ENCODE measurements at regions not wholly inside any gene's neighbourhood (a gene's known extent, or its start where the extent isn't known, plus 50 kb on each side); places are given as distances from the start of the nearest gene placed in this dataset.

DNA sequence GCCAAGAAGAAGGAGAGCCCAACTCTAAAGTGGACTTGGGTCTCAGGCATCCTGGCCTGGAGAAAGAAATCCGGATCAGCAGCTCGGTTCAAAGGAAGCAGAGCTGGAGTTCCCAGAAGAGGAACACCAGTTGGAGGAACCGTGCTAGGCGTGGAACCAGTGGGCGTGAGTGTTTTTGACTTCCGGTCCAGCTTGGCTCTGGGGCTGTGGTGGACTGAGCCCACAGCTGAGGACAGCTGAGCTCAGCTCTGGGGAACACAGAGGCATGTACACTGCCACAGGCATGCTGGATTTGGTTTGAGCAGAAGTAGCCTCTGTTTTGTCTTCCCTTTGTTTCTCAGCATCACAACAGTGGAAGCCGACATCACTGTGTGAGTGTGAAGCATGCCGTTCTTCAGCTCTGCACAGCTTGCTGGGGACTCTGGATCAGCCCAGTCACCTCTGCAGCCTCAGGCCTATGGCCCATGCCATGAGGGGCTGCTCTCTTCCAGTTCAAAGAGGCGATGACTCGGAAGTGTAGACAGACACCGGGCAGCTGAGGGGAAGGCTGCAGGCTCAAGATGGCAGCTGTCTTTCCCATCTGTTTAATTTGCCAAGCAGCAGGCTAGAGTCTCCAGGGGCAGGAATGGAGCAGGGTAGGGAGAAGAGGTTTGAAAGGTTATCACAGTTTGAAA lies 185.8 kb upstream of the UBE3A start:
- ATAC-seq: no peak
- Mint-ChIP-seq H3K27ac (no peak overlapping the region), H3K27me3 (ENCODE audit: low read depth) (peaks cover 3% of the 10 kb centered on the region), H3K9me3 (ENCODE audit: insufficient read depth) (peaks cover 5% of the 10 kb centered on the region), H3K4me3 (no peak overlapping the region), H3K36me3 (ENCODE audit: low read depth) (no peaks in the 10 kb centered on the region), H3K4me1 (ENCODE audit: low read depth) (no peaks in the 10 kb centered on the region)
- POLR2A ChIA-PET: no interaction called here
- no peak for DNase-seq
- CTCF ChIA-PET: no interaction called here

DNA sequence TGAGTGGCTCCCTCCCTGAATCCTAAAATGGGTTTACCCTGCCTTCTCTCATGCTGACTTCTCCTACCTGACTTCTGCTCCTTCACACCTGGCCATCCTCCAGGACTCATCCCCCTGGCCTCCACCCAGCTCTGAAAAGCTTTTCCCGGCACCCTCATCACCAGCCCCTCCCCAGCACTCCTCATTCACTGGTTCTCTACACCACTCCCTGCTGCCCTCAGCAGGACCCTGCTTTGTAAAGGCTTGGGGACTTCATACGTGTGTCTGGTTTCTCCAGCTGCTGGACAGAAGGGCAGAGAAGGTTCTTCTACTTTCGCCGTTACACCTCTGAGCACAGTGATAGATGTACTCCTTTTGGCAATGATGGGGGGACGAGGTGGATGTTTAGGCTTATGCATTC lies 184.9 kb upstream of the UBE3A start:
- no peak overlapping the region for H3K27ac Mint-ChIP-seq
- POLR2A ChIA-PET: no interaction called here
- peaks cover 3% of the 10 kb centered on the region for H3K9me3 Mint-ChIP-seq (ENCODE audit: insufficient read depth)
- H3K27me3 Mint-ChIP-seq (ENCODE audit: low read depth): no peaks in the 10 kb centered on the region
- DNase-seq (no peak), ATAC-seq (no peak)
- H3K36me3 Mint-ChIP-seq (ENCODE audit: low read depth): no peaks in the 10 kb centered on the region
- CTCF ChIA-PET: no interaction called here
- H3K4me1 Mint-ChIP-seq (ENCODE audit: low read depth): no peaks in the 10 kb centered on the region
- no peak overlapping the region for H3K4me3 Mint-ChIP-seq

DNA sequence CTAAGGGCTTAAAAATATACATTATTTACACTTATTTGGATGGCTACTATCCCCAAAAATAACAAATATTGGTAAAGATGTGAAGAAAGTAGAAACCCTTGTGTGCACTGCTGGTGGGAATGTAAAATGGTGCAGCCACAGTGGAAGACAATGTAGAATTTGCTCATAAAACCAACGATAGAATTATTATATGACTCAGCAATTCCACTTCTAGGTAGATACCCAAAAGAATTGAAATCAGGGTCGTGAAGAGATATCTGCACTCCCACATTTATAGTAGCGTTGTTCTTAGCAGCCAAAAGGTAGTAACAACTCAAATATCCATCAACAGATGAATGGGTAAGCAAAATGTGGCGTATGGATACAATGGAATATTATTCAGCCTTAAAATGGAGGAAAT lies 181.6 kb upstream of the UBE3A start:
- no peak overlapping the region for H3K4me3 Mint-ChIP-seq
- H3K4me1 Mint-ChIP-seq (ENCODE audit: low read depth): no peaks in the 10 kb centered on the region
- POLR2A ChIA-PET: no interaction called here

DNA sequence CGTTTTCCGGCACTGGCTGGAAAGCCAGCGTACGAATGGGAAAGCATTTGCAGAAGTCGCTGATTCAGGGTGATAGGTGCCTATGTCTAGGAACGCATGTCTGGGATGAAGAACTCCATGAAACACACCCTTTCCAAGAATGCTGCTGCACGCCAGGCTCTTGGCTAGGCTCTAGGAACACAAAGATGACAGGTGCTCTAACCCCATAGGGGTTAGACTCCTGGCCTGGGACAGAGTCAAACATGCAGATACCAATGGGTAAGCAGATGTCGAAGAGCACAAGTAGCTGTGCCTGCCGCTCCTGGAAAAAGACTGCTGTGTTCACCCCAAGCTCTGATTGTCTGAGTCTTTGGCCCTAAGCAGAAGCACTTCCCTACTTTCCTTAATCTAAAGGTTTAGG lies 180.9 kb upstream of the UBE3A start:
- DNase-seq: no peak
- no peak overlapping the region for H3K27ac Mint-ChIP-seq
- H3K4me3 Mint-ChIP-seq: no peak overlapping the region
- ATAC-seq: no peak
- peaks cover 3% of the 10 kb centered on the region for H3K9me3 Mint-ChIP-seq (ENCODE audit: insufficient read depth)
- CTCF ChIA-PET: no interaction called here
- H3K36me3 Mint-ChIP-seq (ENCODE audit: low read depth): no peaks in the 10 kb centered on the region
- POLR2A ChIA-PET: no interaction called here
- H3K27me3 Mint-ChIP-seq (ENCODE audit: low read depth): no peaks in the 10 kb centered on the region
- H3K4me1 Mint-ChIP-seq (ENCODE audit: low read depth): no peaks in the 10 kb centered on the region

More for the DNA sequence above, 181.6 kb upstream of the UBE3A start:
- peaks cover 3% of the 10 kb centered on the region for H3K9me3 Mint-ChIP-seq (ENCODE audit: insufficient read depth)
- no peaks in the 10 kb centered on the region for H3K27me3 Mint-ChIP-seq (ENCODE audit: low read depth)
- DNase-seq: no peak
- CTCF ChIA-PET: no interaction called here
- no peaks in the 10 kb centered on the region for H3K36me3 Mint-ChIP-seq (ENCODE audit: low read depth)
- no peak for ATAC-seq
- no peak overlapping the region for H3K27ac Mint-ChIP-seq

DNA sequence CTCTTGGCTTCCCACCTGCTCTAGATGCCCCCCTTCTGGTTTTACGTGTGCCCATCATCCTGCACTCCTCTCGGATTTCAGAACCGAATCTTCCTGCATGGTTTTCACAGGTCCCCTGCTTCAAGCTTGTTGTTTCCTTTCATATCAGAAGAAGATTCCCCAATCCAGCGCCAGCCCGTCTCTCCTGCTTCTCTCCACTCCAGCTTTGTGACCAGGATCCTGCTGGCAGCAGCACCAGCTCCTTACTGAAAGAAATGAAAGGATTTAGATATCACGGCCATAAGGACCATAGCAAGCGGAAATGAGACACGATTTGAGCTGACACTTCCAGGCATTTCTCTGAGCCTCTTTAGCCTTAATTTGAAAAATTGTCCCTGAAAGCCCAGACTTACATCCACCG lies 180.3 kb upstream of the UBE3A start:
- no peaks in the 10 kb centered on the region for H3K4me1 Mint-ChIP-seq (ENCODE audit: low read depth)
- DNase-seq (no peak), ATAC-seq (no peak)
- no peaks in the 10 kb centered on the region for H3K27me3 Mint-ChIP-seq (ENCODE audit: low read depth)
- POLR2A ChIA-PET: no interaction called here
- no peak overlapping the region for H3K4me3 Mint-ChIP-seq
- no peak overlapping the region for H3K27ac Mint-ChIP-seq
- no peaks in the 10 kb centered on the region for H3K36me3 Mint-ChIP-seq (ENCODE audit: low read depth)
- CTCF ChIA-PET: no interaction called here
- H3K9me3 Mint-ChIP-seq (ENCODE audit: insufficient read depth): peaks cover 3% of the 10 kb centered on the region

DNA sequence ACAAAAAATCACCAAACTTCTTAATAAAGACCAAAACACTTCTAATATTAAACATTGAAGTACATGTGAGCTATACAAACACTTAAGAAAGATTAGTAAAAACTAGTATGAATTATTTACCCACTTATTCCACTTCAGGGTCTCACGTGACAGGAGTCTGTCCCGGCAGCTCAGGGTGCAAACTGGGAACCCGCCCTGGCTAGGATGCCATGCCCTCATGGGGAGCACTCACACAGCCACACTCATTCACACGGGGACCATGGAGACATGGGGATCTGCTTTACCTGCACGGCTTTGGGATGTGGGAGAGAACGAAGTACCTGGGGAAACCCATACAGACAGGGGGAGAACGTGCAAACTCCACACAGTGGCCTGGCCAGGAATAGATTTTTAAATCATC lies 179.3 kb upstream of the UBE3A start:
- Mint-ChIP-seq H3K27ac (no peak overlapping the region), H3K9me3 (ENCODE audit: insufficient read depth) (peaks cover 3% of the 10 kb centered on the region), H3K4me3 (no peak overlapping the region), H3K36me3 (ENCODE audit: low read depth) (no peaks in the 10 kb centered on the region), H3K27me3 (ENCODE audit: low read depth) (no peaks in the 10 kb centered on the region), H3K4me1 (ENCODE audit: low read depth) (no peaks in the 10 kb centered on the region)
- CTCF ChIA-PET: no interaction called here
- DNase-seq (no peak), ATAC-seq (no peak)
- POLR2A ChIA-PET: no interaction called here

DNA sequence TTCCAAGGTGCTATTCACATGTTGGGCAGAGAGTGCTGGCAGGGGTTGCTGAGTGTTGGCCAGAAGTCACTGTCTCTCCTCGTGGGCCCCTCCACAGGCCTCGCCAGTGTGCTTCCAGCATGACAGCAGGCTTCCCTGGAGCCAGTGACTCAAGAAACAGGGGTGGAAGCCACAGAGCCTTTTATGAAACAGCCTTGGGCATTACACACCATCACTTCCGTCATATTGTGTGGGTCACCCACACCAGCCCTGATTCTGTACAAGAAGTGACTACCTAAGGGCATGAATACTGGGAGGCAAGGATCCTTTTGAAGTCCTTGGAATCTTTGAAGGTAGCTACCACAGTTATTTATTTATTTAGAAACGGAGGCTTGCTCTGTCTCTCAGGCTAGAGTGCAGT lies 177.6 kb upstream of the UBE3A start:
- DNase-seq: no peak
- CTCF ChIA-PET: no interaction called here
- Mint-ChIP-seq H3K36me3 (ENCODE audit: low read depth) (no peaks in the 10 kb centered on the region), H3K9me3 (ENCODE audit: insufficient read depth) (peaks cover 3% of the 10 kb centered on the region), H3K27me3 (ENCODE audit: low read depth) (no peaks in the 10 kb centered on the region), H3K27ac (no peak overlapping the region), H3K4me3 (no peak overlapping the region), H3K4me1 (ENCODE audit: low read depth) (no peaks in the 10 kb centered on the region)
- POLR2A ChIA-PET: no interaction called here
- ATAC-seq: no peak

DNA sequence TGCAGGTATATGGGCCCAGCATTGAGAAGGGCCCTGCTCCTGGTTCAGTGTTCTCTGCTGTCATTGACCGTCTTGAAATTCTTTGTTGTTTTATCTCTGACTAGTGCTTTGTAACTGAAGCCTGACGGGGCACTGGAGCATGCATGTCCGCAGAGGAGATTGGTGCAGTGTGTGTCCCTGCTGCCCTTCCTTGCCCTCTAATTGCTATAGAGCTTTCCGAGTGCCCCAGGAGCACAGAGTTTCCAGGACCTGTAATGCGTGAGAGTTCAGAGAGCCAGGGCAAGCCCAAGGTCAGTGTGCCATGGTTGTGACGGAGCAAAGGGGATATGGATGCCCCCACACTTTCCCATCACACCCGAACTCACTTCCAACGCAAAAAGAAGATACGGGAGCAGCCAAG lies 174.3 kb upstream of the UBE3A start:
- no peak for ATAC-seq
- Mint-ChIP-seq H3K27me3 (ENCODE audit: low read depth) (no peaks in the 10 kb centered on the region), H3K9me3 (ENCODE audit: insufficient read depth) (no peaks in the 10 kb centered on the region), H3K36me3 (ENCODE audit: low read depth) (no peaks in the 10 kb centered on the region), H3K4me1 (ENCODE audit: low read depth) (no peaks in the 10 kb centered on the region), H3K4me3 (no peak overlapping the region), H3K27ac (no peak overlapping the region)
- POLR2A ChIA-PET: no interaction called here
- DNase-seq: no peak
- CTCF ChIA-PET: no interaction called here

DNA sequence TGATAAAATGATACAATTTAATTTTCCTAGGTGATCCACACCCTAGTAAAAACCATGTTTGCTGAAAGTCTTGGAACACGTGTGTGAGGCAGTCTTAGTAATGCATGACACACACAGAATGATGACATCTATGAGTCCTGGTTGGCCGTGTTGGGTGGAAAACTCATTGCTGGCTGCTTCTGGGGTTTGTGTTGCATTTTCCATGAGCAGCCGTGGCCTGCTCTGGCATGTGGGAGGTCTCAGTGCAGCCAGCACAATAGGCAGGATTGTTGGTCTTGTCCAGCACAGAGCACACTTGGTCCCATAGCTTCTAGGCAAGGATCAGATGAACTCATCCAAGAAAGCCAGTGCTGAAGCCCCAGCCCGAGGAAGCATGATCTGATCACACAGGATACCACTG lies 172.8 kb upstream of the UBE3A start:
- H3K27me3 Mint-ChIP-seq (ENCODE audit: low read depth): no peaks in the 10 kb centered on the region
- H3K27ac Mint-ChIP-seq: no peak overlapping the region
- DNase-seq (no peak), ATAC-seq (no peak)
- ChIA-PET POLR2A (no interaction called here), CTCF (no interaction called here)
- H3K4me1 Mint-ChIP-seq (ENCODE audit: low read depth): no peaks in the 10 kb centered on the region
- H3K36me3 Mint-ChIP-seq (ENCODE audit: low read depth): no peaks in the 10 kb centered on the region
- H3K4me3 Mint-ChIP-seq: no peak overlapping the region
- no peaks in the 10 kb centered on the region for H3K9me3 Mint-ChIP-seq (ENCODE audit: insufficient read depth)

DNA sequence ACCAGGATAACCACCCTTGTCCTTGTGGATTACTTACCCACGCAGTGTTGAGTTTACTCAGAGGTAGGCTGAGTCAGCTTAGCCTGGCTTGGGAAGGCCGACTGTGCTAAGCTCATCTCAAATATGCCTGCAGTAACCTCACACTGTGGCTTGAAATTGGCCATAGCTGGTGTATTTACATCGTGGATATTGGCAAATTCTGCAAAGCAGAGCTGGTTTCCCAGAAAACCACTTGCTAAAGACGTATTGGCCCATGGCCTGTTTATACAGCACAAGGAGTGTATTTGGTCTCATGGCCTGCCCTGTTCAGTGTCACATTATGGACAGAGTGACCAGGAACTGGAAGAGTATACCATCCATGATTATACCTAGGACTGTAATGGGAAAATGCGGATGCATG lies 170.5 kb upstream of the UBE3A start:
- Mint-ChIP-seq H3K36me3 (ENCODE audit: low read depth) (no peaks in the 10 kb centered on the region), H3K27ac (no peak overlapping the region), H3K9me3 (ENCODE audit: insufficient read depth) (no peaks in the 10 kb centered on the region), H3K4me1 (ENCODE audit: low read depth) (no peaks in the 10 kb centered on the region), H3K4me3 (no peak overlapping the region), H3K27me3 (ENCODE audit: low read depth) (no peaks in the 10 kb centered on the region)
- ATAC-seq: no peak
- CTCF ChIA-PET: no interaction called here
- POLR2A ChIA-PET: no interaction called here
- no peak for DNase-seq

DNA sequence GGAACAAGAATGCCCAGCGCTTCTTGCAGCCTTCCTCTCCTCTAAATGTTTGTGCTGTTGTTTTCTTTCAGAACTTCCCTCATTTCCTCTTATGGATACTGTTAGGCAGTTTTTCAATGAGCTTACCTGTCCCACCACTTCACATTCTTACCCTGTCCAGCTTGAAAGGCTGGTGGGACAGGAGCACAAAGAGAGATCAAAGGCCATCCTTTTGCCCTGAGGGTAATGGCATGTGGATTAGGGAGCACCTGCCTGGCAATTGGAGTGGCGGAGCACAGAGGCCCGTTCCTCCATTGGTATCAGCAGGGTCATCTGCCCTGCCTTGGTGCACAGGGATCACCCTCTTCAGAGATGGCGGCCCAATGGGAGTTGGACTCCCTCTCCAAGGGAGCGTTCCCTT lies 170.1 kb upstream of the UBE3A start:
- DNase-seq (no peak), ATAC-seq (no peak)
- no peaks in the 10 kb centered on the region for H3K27me3 Mint-ChIP-seq (ENCODE audit: low read depth)
- ChIA-PET POLR2A (no interaction called here), CTCF (no interaction called here)
- no peak overlapping the region for H3K4me3 Mint-ChIP-seq
- H3K27ac Mint-ChIP-seq: no peak overlapping the region
- no peaks in the 10 kb centered on the region for H3K36me3 Mint-ChIP-seq (ENCODE audit: low read depth)
- H3K9me3 Mint-ChIP-seq (ENCODE audit: insufficient read depth): no peaks in the 10 kb centered on the region
- H3K4me1 Mint-ChIP-seq (ENCODE audit: low read depth): no peaks in the 10 kb centered on the region

DNA sequence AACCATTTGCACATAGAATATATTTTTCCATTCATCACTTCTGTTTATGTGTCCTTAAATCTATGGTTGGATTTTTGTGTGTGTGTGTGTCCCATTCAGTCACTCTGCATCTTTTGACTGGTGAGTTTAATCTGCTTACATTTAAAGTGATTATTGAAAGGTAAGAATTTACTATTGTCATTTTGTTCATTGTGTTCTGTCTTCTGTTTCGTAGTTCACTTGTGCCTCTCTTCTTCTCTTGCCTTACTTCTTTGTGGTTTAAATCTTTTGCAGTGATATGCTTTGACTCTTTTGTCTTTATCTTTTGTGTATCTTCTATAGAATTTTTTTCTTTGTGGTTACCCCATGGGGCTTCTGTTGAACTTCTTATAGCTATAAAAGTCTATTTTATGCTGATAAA lies 166.3 kb upstream of the UBE3A start:
- no peaks in the 10 kb centered on the region for H3K4me1 Mint-ChIP-seq (ENCODE audit: low read depth)
- no peak overlapping the region for H3K27ac Mint-ChIP-seq
- ATAC-seq: no peak
- POLR2A ChIA-PET: no interaction called here
- H3K36me3 Mint-ChIP-seq (ENCODE audit: low read depth): no peaks in the 10 kb centered on the region
- no peaks in the 10 kb centered on the region for H3K27me3 Mint-ChIP-seq (ENCODE audit: low read depth)
- no peak for DNase-seq
- no peaks in the 10 kb centered on the region for H3K9me3 Mint-ChIP-seq (ENCODE audit: insufficient read depth)
- H3K4me3 Mint-ChIP-seq: no peak overlapping the region
- CTCF ChIA-PET: no interaction called here

DNA sequence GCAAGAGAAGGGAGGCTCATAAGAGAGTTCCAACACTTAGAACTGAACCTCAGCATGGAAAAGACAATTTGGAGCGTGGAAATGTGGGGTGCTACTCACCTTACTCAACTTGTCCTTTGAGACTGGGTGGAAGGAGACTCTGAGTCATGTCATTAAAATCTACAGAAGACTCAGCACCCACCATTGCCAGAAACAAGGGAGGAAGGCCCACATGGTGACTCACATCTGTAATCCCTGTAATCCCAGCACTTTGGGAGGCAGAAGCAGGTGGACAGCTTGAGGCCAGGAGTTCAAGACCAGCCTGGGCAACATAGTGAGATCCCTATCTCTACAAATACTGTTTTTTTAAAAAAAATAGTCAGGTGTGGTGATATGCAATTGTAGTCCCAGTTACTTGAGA lies 161.9 kb upstream of the UBE3A start:
- ATAC-seq (no peak), DNase-seq (no peak)
- Mint-ChIP-seq H3K36me3 (ENCODE audit: low read depth) (no peaks in the 10 kb centered on the region), H3K4me1 (ENCODE audit: low read depth) (no peaks in the 10 kb centered on the region), H3K9me3 (ENCODE audit: insufficient read depth) (no peaks in the 10 kb centered on the region), H3K27ac (no peak overlapping the region), H3K4me3 (no peak overlapping the region), H3K27me3 (ENCODE audit: low read depth) (no peaks in the 10 kb centered on the region)
- CTCF ChIA-PET: no interaction called here
- POLR2A ChIA-PET: no interaction called here

Data from activated CD8-positive, alpha-beta T cell treated with anti-CD3 and anti-CD28 coated beads, Interleukin-2, amount 10 ng/mL, durations not matched to agents 7 days and 5 days (primary cell).